ENCODE measurements at regions not wholly inside any gene's neighbourhood (a gene's known extent, or its start where the extent isn't known, plus 50 kb on each side); places are given as distances from the start of the nearest gene placed in this dataset.

DNA sequence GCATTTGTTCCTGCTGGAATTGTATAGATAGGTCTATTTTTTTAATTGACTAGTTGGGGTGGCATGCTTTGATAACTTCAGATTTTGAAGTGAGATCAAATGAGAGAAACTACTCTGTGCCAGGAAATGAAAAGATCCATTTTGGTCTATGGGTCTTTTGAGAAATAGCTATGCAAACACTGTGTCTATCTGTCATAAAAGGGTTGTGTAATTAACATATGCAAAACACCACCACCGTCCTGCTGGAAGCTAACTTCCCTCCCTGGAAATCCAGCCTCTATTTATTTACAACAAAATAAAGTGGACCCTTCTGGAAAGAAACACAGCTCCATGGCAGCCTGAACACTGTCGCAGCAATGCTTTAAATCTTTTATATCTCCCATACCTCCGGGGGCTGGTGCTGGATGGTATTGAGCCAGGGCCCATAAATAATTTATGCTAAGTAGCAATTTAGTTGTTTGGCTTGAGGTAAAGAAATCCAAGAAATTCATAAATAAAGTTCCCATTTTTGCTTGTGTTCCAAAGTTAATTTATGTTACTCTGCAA is 244.2 kb upstream of the POU3F2 start:
- 34 to 69% methylated on average over 3 of the region's 3 CpGs for WGBS, 2 donors
- Histone ChIP-seq H3K4me3 (no peak overlapping the region), H3K27ac (no peak overlapping the region), H3K9me3 (no peaks in the 10 kb centered on the region), H3K27me3 (no peaks in the 10 kb centered on the region), H3K36me3 (ENCODE audit: low read depth, missing control alignments) (no peaks in the 10 kb centered on the region), H3K4me1 (no peaks in the 10 kb centered on the region)
- TF ChIP-seq, protein P1, sequence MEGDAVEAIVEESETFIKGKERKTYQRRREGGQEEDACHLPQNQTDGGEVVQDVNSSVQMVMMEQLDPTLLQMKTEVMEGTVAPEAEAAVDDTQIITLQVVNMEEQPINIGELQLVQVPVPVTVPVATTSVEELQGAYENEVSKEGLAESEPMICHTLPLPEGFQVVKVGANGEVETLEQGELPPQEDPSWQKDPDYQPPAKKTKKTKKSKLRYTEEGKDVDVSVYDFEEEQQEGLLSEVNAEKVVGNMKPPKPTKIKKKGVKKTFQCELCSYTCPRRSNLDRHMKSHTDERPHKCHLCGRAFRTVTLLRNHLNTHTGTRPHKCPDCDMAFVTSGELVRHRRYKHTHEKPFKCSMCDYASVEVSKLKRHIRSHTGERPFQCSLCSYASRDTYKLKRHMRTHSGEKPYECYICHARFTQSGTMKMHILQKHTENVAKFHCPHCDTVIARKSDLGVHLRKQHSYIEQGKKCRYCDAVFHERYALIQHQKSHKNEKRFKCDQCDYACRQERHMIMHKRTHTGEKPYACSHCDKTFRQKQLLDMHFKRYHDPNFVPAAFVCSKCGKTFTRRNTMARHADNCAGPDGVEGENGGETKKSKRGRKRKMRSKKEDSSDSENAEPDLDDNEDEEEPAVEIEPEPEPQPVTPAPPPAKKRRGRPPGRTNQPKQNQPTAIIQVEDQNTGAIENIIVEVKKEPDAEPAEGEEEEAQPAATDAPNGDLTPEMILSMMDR (IDR thresholded peaks at IDR 0.05) = no peak
- TF ChIP-seq POLR2A (IDR thresholded peaks at IDR 0.05) = no peak
- DNase-seq = no peak
- intact Hi-C loops (cut with DNase I; ENCODE audit: low total_unique reads) = no loop called here

DNA sequence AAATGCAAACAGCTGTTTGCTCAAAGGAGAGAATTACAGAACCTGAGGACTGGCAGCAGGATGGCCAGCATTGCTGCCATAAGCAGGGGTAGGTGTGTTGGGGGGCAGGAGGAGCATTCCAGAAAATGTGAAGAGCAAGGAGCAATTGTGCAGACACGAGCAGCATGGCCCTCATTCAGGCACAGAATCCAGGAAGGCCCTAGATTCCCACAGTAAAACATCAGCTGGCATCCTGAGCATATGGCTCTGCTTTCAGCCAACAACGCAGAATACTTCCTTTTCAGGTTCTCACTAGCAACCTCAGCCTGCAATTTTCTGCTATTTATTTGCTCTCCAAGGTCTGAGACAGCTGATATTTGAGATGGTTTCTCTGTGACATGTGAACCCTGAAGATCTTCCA is 243.4 kb upstream of the POU3F2 start:
- WGBS, 2 donors = 20% methylated on average over 2 of the region's 2 CpGs
- intact Hi-C loops (cut with DNase I; ENCODE audit: low total_unique reads) = no loop called here
- DNase-seq = no peak
- H3K4me1 ChIP-seq = no peaks in the 10 kb centered on the region
- no peak overlapping the region for H3K27ac ChIP-seq
- no peaks in the 10 kb centered on the region for H3K27me3 ChIP-seq
- H3K9me3 ChIP-seq = no peaks in the 10 kb centered on the region
- no peak overlapping the region for H3K4me3 ChIP-seq
- no peaks in the 10 kb centered on the region for H3K36me3 ChIP-seq (ENCODE audit: low read depth, missing control alignments)
- no peak for TF ChIP-seq POLR2A (IDR thresholded peaks at IDR 0.05)
- TF ChIP-seq, protein P1 (IDR thresholded peaks at IDR 0.05) = no peak

DNA sequence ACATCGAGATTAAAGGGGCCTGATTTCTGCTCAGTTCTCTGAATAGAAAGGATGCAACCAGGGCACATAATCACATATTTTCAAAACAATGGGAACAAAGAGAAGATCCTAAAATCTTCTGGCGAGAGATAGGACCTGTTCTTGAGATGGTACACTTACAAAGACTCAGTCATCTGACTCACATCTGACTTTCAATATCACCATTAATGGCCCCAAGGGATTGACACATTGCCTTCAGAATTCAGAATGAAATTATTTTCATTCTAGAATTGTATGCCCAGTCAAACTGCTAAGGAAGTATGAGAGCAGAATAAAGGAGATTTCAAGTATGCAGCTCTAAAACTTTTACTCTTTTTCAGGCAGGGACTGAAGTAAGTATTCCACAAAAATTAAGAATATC is 240.7 kb upstream of the POU3F2 start:
- no peak for DNase-seq
- intact Hi-C loops (cut with DNase I; ENCODE audit: low total_unique reads) = no loop called here
- TF ChIP-seq POLR2A (IDR thresholded peaks at IDR 0.05) = no peak
- H3K36me3 ChIP-seq (ENCODE audit: low read depth, missing control alignments) = no peaks in the 10 kb centered on the region
- H3K9me3 ChIP-seq = no peaks in the 10 kb centered on the region
- H3K27me3 ChIP-seq = no peaks in the 10 kb centered on the region
- WGBS, 2 donors = 57 to 63% methylated on average over 2 of the region's 2 CpGs
- H3K27ac ChIP-seq = no peak overlapping the region
- H3K4me1 ChIP-seq = no peaks in the 10 kb centered on the region
- no peak overlapping the region for H3K4me3 ChIP-seq

DNA sequence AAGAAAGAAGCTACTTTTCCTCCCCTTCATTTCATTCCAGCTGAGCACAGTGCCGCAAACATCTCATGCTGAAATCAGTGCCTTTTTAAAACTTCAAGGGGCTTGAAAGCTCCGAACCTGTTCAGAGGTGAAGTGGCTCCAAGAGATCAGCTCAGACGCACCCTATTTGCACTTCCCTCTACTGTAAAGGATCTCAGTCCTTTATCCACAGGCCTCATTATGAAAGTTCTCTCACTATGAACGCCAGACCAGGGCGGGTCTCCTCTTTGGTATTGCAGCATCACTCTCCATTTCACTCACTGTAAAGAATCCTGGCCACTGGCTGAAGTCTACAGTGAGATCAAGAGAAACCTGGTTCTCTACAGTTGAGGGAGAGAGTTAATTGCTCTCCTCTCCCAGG is 232.7 kb upstream of the POU3F2 start:
- Histone ChIP-seq H3K9me3 (no peaks in the 10 kb centered on the region), H3K36me3 (ENCODE audit: low read depth, missing control alignments) (no peaks in the 10 kb centered on the region), H3K4me3 (no peak overlapping the region), H3K4me1 (no peaks in the 10 kb centered on the region), H3K27me3 (no peaks in the 10 kb centered on the region), H3K27ac (no peak overlapping the region)
- intact Hi-C loops (cut with DNase I; ENCODE audit: low total_unique reads) = no loop called here
- TF ChIP-seq, protein P1 (IDR thresholded peaks at IDR 0.05) = no peak
- no peak for TF ChIP-seq POLR2A (IDR thresholded peaks at IDR 0.05)
- 58 to 72% methylated on average over 5 of the region's 5 CpGs for whole genome bisulfite sequencing, 2 donors
- DNase-seq = no peak

DNA sequence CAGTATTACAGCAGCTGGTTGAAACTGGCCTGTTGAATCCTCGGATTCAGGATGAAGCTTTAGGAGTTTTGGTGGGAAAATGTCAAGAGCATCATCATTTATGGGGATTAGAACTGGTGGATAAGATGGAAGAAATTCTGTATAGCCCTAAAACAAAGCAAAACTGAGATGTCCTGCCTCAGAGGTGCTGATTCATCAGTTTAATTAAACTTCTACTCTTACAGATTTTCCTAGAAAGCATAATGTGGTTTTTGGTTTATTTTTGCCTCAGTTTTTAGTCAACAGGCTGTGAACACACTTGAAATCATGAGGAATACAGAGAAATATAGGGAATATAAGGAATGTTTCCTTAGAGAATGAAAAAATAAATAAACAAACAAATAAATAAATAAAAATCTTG is 228.7 kb upstream of the POU3F2 start:
- Histone ChIP-seq H3K36me3 (ENCODE audit: low read depth, missing control alignments) (no peaks in the 10 kb centered on the region), H3K4me3 (no peak overlapping the region), H3K4me1 (no peaks in the 10 kb centered on the region), H3K27ac (no peak overlapping the region), H3K27me3 (no peaks in the 10 kb centered on the region), H3K9me3 (no peaks in the 10 kb centered on the region)
- intact Hi-C loops (cut with DNase I; ENCODE audit: low total_unique reads) = no loop called here
- no peak for DNase-seq
- TF ChIP-seq, protein P1 (IDR thresholded peaks at IDR 0.05) = no peak
- no peak for TF ChIP-seq POLR2A (IDR thresholded peaks at IDR 0.05)
- 76 to 80% methylated on average over 1 of the region's 1 CpG for WGBS, 2 donors

Data from testis (tissue), 2 donors.